ENCODE measurements at regions not wholly inside any gene's neighbourhood (a gene's known extent, or its start where the extent isn't known, plus 50 kb on each side); places are given as distances from the start of the nearest gene placed in this dataset.

DNA sequence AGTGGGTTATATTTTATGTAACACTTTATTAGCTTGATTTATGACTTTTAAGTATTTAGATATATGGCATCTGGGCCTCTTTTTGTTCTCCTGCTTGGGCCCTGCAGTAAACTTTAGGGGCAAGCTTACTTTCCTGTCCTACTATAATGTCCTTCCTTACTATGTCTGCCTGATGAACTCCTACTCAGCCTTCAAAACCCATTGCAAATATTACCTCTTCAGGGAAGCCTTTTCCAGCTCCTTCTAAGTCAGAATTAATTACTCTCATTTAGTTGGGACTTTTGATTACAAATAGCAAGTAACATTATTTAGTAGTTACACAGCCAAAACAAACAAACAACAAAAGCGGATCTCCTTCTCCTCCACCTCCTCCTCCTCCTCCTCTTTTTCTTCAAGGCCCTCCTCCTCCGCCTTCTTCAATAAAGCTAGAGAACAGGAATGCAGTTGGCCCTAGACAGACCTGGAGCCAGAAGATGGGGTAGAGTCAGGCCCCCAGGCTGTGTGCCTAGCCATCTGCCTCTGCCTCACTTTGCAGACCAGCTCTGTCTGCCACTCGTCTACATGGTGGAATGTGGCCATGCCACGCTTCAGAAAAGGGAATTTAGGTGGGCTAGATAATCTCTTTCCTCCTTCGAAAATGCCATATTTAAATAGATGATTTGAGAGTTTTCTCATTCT lies 301.2 kb downstream of the SP3 start:
- H3K36me3 ChIP-seq (ENCODE audit: insufficient read depth, low read length) = no peaks in the 10 kb centered on the region
- no peak overlapping the region for H3K9ac ChIP-seq (ENCODE audit: low read length)
- H3K27me3 ChIP-seq (ENCODE audit: insufficient read depth, low read depth, low read length) = no peaks in the 10 kb centered on the region
- no peak overlapping the region for H3K27ac ChIP-seq (ENCODE audit: low read length)
- no peak overlapping the region for H3K4me2 ChIP-seq (ENCODE audit: low read length)
- H3K4me3 ChIP-seq (ENCODE audit: low read length) = no peak overlapping the region
- H3K9me3 ChIP-seq (ENCODE audit: low read length) = no peaks in the 10 kb centered on the region
- H4K20me1 ChIP-seq (ENCODE audit: insufficient read depth) = no peaks in the 10 kb centered on the region
- TF ChIP-seq, protein P1, sequence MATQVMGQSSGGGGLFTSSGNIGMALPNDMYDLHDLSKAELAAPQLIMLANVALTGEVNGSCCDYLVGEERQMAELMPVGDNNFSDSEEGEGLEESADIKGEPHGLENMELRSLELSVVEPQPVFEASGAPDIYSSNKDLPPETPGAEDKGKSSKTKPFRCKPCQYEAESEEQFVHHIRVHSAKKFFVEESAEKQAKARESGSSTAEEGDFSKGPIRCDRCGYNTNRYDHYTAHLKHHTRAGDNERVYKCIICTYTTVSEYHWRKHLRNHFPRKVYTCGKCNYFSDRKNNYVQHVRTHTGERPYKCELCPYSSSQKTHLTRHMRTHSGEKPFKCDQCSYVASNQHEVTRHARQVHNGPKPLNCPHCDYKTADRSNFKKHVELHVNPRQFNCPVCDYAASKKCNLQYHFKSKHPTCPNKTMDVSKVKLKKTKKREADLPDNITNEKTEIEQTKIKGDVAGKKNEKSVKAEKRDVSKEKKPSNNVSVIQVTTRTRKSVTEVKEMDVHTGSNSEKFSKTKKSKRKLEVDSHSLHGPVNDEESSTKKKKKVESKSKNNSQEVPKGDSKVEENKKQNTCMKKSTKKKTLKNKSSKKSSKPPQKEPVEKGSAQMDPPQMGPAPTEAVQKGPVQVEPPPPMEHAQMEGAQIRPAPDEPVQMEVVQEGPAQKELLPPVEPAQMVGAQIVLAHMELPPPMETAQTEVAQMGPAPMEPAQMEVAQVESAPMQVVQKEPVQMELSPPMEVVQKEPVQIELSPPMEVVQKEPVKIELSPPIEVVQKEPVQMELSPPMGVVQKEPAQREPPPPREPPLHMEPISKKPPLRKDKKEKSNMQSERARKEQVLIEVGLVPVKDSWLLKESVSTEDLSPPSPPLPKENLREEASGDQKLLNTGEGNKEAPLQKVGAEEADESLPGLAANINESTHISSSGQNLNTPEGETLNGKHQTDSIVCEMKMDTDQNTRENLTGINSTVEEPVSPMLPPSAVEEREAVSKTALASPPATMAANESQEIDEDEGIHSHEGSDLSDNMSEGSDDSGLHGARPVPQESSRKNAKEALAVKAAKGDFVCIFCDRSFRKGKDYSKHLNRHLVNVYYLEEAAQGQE (IDR thresholded peaks at IDR 0.05; ENCODE audit: borderline replicate concordance) = no peak
- TF ChIP-seq, protein P2, sequence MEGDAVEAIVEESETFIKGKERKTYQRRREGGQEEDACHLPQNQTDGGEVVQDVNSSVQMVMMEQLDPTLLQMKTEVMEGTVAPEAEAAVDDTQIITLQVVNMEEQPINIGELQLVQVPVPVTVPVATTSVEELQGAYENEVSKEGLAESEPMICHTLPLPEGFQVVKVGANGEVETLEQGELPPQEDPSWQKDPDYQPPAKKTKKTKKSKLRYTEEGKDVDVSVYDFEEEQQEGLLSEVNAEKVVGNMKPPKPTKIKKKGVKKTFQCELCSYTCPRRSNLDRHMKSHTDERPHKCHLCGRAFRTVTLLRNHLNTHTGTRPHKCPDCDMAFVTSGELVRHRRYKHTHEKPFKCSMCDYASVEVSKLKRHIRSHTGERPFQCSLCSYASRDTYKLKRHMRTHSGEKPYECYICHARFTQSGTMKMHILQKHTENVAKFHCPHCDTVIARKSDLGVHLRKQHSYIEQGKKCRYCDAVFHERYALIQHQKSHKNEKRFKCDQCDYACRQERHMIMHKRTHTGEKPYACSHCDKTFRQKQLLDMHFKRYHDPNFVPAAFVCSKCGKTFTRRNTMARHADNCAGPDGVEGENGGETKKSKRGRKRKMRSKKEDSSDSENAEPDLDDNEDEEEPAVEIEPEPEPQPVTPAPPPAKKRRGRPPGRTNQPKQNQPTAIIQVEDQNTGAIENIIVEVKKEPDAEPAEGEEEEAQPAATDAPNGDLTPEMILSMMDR (IDR thresholded peaks at IDR 0.05; ENCODE audit: poor library complexity, severe bottlenecking) = no peak
- no peak for TF ChIP-seq MXI1 (conservative IDR thresholded peaks at IDR 0.05; ENCODE audit: poor library complexity, severe bottlenecking)
- TF ChIP-seq RAD21 (conservative IDR thresholded peaks at IDR 0.05) = no peak
- TF ChIP-seq EP300 (conservative IDR thresholded peaks at IDR 0.05; ENCODE audit: poor library complexity, severe bottlenecking) = no peak
- no peak for TF ChIP-seq POLR2AphosphoS5 (IDR thresholded peaks at IDR 0.05)
- TF ChIP-seq TAF1 (IDR thresholded peaks at IDR 0.05; ENCODE audit: low read depth) = no peak
- no peaks in the 10 kb centered on the region for H3K9me2 ChIP-seq (ENCODE audit: insufficient read depth, low read length)
- H3K79me2 ChIP-seq (replicated peaks; ENCODE audit: insufficient read depth, low read length) = no peaks in the 10 kb centered on the region
- no peaks in the 10 kb centered on the region for H3F3A ChIP-seq (ENCODE audit: insufficient read depth, low read length, poor library complexity, severe bottlenecking)
- H2AFZ ChIP-seq (ENCODE audit: low read depth, low read length) = no peak overlapping the region

- H3K9me3 ChIP-seq (ENCODE audit: low read length) = no peaks in the 10 kb centered on the region
Measured at GRCh38 chr2:173664513-173664910, 300.7 kb downstream of the SP3 start.

More at GRCh38 chr2:173664513-173664910, 300.7 kb downstream of the SP3 start:
- Histone ChIP-seq H3K9ac (ENCODE audit: low read length) (no peak overlapping the region), H3K4me2 (ENCODE audit: low read length) (no peak overlapping the region), H2AFZ (ENCODE audit: low read depth, low read length) (no peak overlapping the region), H3K79me2 (replicated peaks; ENCODE audit: insufficient read depth, low read length) (no peaks in the 10 kb centered on the region), H3K9me2 (ENCODE audit: insufficient read depth, low read length) (no peaks in the 10 kb centered on the region), H4K20me1 (ENCODE audit: insufficient read depth) (no peaks in the 10 kb centered on the region), H3K27ac (ENCODE audit: low read length) (no peak overlapping the region), H3K4me3 (ENCODE audit: low read length) (no peak overlapping the region), H3F3A (ENCODE audit: insufficient read depth, low read length, poor library complexity, severe bottlenecking) (no peaks in the 10 kb centered on the region), H3K36me3 (ENCODE audit: insufficient read depth, low read length) (no peaks in the 10 kb centered on the region), H3K27me3 (ENCODE audit: insufficient read depth, low read depth, low read length) (no peaks in the 10 kb centered on the region)
- no peak for TF ChIP-seq SMC3 (conservative IDR thresholded peaks at IDR 0.05; ENCODE audit: poor library complexity)
- TF ChIP-seq RAD21 (conservative IDR thresholded peaks at IDR 0.05) = no peak
- no peak for TF ChIP-seq EZH2 (IDR thresholded peaks at IDR 0.05; ENCODE audit: borderline replicate concordance, insufficient read depth, low read length, poor library complexity, severe bottlenecking)
- no peak for TF ChIP-seq TAF1 (IDR thresholded peaks at IDR 0.05; ENCODE audit: low read depth)
- no peak for TF ChIP-seq POLR2AphosphoS5 (IDR thresholded peaks at IDR 0.05)
- TF ChIP-seq, protein P2 (IDR thresholded peaks at IDR 0.05; ENCODE audit: poor library complexity, severe bottlenecking) = no peak
- no peak for TF ChIP-seq MXI1 (conservative IDR thresholded peaks at IDR 0.05; ENCODE audit: poor library complexity, severe bottlenecking)
- no peak for TF ChIP-seq EP300 (conservative IDR thresholded peaks at IDR 0.05; ENCODE audit: poor library complexity, severe bottlenecking)
- TF ChIP-seq, protein P1 (IDR thresholded peaks at IDR 0.05; ENCODE audit: borderline replicate concordance) = no peak

Data from neural cell (in vitro differentiated cells).